Neural cell (in vitro differentiated cells): ENCODE measurements at regions not wholly inside any gene's neighbourhood (a gene's known extent, or its start where the extent isn't known, plus 50 kb on each side); places are given as distances from the start of the nearest gene placed in this dataset.

ENCODE experiments used
- H2AFZ ChIP-seq: fragments of 200-600, 300-800 bp; sonication (generic), shearing (Covaris generic); 2 replicates; pipeline ENCODE4 v1.6.0; 2014; ENCODE audit warnings: low read depth, mild to moderate bottlenecking, antibody characterized with exemption, low read length, moderate library complexity
- H3F3A ChIP-seq: fragments of 200-600 bp; shearing (Covaris generic); 2 replicates; pipeline ENCODE4 v1.6.1; 2016; ENCODE audit warnings: mild to moderate bottlenecking, moderate library complexity, mixed read lengths, antibody characterized with exemption, low read length; ENCODE audit not compliant: insufficient read depth, poor library complexity, severe bottlenecking
- H3K27ac ChIP-seq: fragments of 200-600, 300-800 bp; sonication (generic), shearing (Covaris generic); 2 replicates; pipeline ENCODE4 v1.5.1; 2014; ENCODE audit warnings: mild to moderate bottlenecking, low read length, moderate library complexity
- H3K27me3 ChIP-seq: fragments of 300-800, 200-600 bp; sonication (generic), shearing (Covaris generic); 2 replicates; pipeline ENCODE4 v1.6.0; 2014; ENCODE audit warnings: mild to moderate bottlenecking, low read depth, low read length, moderate library complexity; ENCODE audit not compliant: insufficient read depth
- H3K36me3 ChIP-seq: fragments of 300-800, 200-600 bp; sonication (generic), shearing (Covaris generic); 2 replicates; pipeline ENCODE4 v1.5.1; 2014; ENCODE audit warnings: mild to moderate bottlenecking, antibody characterized with exemption, low read length, moderate library complexity; ENCODE audit not compliant: insufficient read depth
- H3K4me2 ChIP-seq: fragments of 300-800, 200-600 bp; sonication (generic), shearing (Covaris generic); 2 replicates; pipeline ENCODE4 v1.6.0; 2014; ENCODE audit warnings: mild to moderate bottlenecking, low read length
- H3K4me3 ChIP-seq: fragments of 300-800, 200-600 bp; sonication (generic), shearing (Covaris generic); 2 replicates; pipeline ENCODE4 v1.5.1; 2014; ENCODE audit warnings: mild to moderate bottlenecking, low read length, moderate library complexity
- H3K79me2 ChIP-seq: fragments of 200-600 bp; shearing (Covaris generic); replicated peaks from 2 replicates; pipeline ENCODE4 v1.6.0; 2014; ENCODE audit warnings: mild to moderate bottlenecking, low read length, moderate library complexity; ENCODE audit not compliant: insufficient read depth
- H3K9ac ChIP-seq: fragments of 300-800, 200-600 bp; sonication (generic), shearing (Covaris generic); 2 replicates; pipeline ENCODE4 v1.6.1; 2016; ENCODE audit warnings: mild to moderate bottlenecking, low read length, mixed read lengths
- H3K9me2 ChIP-seq: fragments of 200-600 bp; shearing (Covaris generic); 2 replicates; pipeline ENCODE4 v1.6.1; 2016; ENCODE audit warnings: mild to moderate bottlenecking, low read length, mixed read lengths; ENCODE audit not compliant: insufficient read depth
- H3K9me3 ChIP-seq: fragments of 200-600, 300-800 bp; sonication (generic), shearing (Covaris generic); 2 replicates; pipeline ENCODE4 v1.6.1; 2016; ENCODE audit warnings: mild to moderate bottlenecking, mixed run types, low read length, moderate library complexity, mixed read lengths
- H4K20me1 ChIP-seq: fragments of 200-600 bp; shearing (Covaris generic); 2 replicates; pipeline ENCODE4 v1.6.1; 2016; ENCODE audit warnings: mild to moderate bottlenecking, mixed run types; ENCODE audit not compliant: insufficient read depth
- EP300 ChIP-seq: fragments of 450-650 bp; conservative IDR thresholded peaks from 2 replicates; pipeline ENCODE4 v1.6.1; 2014; ENCODE audit warnings: antibody characterized with exemption, mild to moderate bottlenecking, moderate library complexity; ENCODE audit not compliant: poor library complexity, severe bottlenecking
- EZH2 ChIP-seq: fragments of 200-600, 300-800 bp; shearing (Covaris generic), sonication (generic); IDR thresholded peaks from 2 replicates; pipeline ENCODE4 v1.6.1; 2014; ENCODE audit warnings: antibody characterized with exemption, low read length, borderline replicate concordance, mild to moderate bottlenecking; ENCODE audit not compliant: insufficient read depth, poor library complexity, severe bottlenecking
- MXI1 ChIP-seq: fragments of 450-650 bp; conservative IDR thresholded peaks from 2 replicates; pipeline ENCODE4 v1.6.1; 2014; ENCODE audit warnings: antibody characterized with exemption, mild to moderate bottlenecking; ENCODE audit not compliant: poor library complexity, severe bottlenecking
- POLR2AphosphoS5 ChIP-seq: IDR thresholded peaks from 2 replicates; pipeline ENCODE4 v1.6.1; 2012
- RAD21 ChIP-seq: fragments of 450-650 bp; conservative IDR thresholded peaks from 2 replicates; pipeline ENCODE4 v1.6.1; 2014; ENCODE audit warnings: antibody characterized with exemption, mild to moderate bottlenecking, moderate library complexity
- SMC3 ChIP-seq: fragments of 450-650 bp; conservative IDR thresholded peaks from 2 replicates; pipeline ENCODE4 v1.6.1; 2014; ENCODE audit warnings: antibody characterized with exemption, mild to moderate bottlenecking, moderate library complexity; ENCODE audit not compliant: poor library complexity
- TAF1 ChIP-seq: IDR thresholded peaks from 2 replicates; pipeline ENCODE4 v1.6.1; 2012; ENCODE audit warnings: low read depth
- TF ChIP-seq, protein P1 (sequence below): fragments of 450-650 bp; IDR thresholded peaks from 2 replicates; pipeline ENCODE4 v1.5.1; 2014; ENCODE audit warnings: antibody characterized with exemption, mild to moderate bottlenecking, moderate library complexity; ENCODE audit not compliant: poor library complexity, severe bottlenecking
- TF ChIP-seq, protein P2 (sequence below): IDR thresholded peaks from 2 replicates; pipeline ENCODE4 v1.6.1; 2012; ENCODE audit warnings: borderline replicate concordance

DNA sequence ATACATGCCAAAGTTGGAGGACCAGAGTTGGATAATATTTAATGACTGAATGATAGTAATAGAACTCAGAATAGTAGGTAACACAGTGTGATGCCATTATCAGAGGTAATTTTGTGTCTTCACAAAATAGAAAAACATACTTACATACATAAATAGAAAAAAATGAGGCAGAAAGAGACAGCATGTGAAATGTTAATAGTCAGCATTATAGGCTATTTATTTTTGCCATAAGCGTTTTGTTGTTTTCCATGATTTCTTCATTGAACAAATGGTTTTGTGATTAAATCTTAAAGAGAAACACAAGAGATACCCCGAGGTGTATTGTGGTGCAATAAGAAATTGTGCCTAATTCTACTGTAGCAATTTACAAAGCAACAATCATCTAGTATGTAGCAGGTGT, 626.3 kb downstream of the KCNJ2 start:
- Histone ChIP-seq H3K79me2 (no peaks in the 10 kb centered on the region), H2AFZ (no peak overlapping the region), H4K20me1 (no peaks in the 10 kb centered on the region), H3F3A (no peaks in the 10 kb centered on the region), H3K4me3 (no peak overlapping the region), H3K27me3 (no peaks in the 10 kb centered on the region), H3K9ac (no peak overlapping the region), H3K9me2 (no peaks in the 10 kb centered on the region), H3K4me2 (no peak overlapping the region), H3K9me3 (no peaks in the 10 kb centered on the region), H3K27ac (no peak overlapping the region), H3K36me3 (no peaks in the 10 kb centered on the region)
- no peak for TF ChIP-seq EP300
- TF ChIP-seq SMC3: no peak
- no peak for TF ChIP-seq EZH2
- no peak for TF ChIP-seq RAD21
- TF ChIP-seq MXI1: no peak
- TF ChIP-seq POLR2AphosphoS5: no peak
- TF ChIP-seq, protein P1, sequence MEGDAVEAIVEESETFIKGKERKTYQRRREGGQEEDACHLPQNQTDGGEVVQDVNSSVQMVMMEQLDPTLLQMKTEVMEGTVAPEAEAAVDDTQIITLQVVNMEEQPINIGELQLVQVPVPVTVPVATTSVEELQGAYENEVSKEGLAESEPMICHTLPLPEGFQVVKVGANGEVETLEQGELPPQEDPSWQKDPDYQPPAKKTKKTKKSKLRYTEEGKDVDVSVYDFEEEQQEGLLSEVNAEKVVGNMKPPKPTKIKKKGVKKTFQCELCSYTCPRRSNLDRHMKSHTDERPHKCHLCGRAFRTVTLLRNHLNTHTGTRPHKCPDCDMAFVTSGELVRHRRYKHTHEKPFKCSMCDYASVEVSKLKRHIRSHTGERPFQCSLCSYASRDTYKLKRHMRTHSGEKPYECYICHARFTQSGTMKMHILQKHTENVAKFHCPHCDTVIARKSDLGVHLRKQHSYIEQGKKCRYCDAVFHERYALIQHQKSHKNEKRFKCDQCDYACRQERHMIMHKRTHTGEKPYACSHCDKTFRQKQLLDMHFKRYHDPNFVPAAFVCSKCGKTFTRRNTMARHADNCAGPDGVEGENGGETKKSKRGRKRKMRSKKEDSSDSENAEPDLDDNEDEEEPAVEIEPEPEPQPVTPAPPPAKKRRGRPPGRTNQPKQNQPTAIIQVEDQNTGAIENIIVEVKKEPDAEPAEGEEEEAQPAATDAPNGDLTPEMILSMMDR: no peak
- TF ChIP-seq, protein P2, sequence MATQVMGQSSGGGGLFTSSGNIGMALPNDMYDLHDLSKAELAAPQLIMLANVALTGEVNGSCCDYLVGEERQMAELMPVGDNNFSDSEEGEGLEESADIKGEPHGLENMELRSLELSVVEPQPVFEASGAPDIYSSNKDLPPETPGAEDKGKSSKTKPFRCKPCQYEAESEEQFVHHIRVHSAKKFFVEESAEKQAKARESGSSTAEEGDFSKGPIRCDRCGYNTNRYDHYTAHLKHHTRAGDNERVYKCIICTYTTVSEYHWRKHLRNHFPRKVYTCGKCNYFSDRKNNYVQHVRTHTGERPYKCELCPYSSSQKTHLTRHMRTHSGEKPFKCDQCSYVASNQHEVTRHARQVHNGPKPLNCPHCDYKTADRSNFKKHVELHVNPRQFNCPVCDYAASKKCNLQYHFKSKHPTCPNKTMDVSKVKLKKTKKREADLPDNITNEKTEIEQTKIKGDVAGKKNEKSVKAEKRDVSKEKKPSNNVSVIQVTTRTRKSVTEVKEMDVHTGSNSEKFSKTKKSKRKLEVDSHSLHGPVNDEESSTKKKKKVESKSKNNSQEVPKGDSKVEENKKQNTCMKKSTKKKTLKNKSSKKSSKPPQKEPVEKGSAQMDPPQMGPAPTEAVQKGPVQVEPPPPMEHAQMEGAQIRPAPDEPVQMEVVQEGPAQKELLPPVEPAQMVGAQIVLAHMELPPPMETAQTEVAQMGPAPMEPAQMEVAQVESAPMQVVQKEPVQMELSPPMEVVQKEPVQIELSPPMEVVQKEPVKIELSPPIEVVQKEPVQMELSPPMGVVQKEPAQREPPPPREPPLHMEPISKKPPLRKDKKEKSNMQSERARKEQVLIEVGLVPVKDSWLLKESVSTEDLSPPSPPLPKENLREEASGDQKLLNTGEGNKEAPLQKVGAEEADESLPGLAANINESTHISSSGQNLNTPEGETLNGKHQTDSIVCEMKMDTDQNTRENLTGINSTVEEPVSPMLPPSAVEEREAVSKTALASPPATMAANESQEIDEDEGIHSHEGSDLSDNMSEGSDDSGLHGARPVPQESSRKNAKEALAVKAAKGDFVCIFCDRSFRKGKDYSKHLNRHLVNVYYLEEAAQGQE: no peak
- no peak for TF ChIP-seq TAF1

DNA sequence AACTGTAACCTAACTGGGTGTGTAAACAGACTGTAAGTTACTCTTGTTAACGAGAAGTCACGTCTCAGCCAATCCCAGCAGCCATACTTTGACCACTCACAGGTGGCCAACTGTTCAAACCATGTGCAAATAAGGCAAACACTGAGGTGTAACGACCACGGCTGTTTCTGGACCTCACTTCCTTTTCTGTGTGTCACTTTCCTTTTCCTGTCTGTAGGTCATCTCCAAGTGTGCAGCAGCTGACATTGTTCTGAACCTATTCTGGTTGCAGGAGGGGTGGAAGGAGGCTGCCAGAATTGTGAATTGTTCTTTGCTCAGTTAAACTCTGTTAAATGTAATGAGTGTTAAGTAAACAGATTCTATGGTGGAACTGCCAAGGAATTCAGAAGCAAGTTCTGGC, 627.4 kb downstream of the KCNJ2 start:
- Histone ChIP-seq H3K27ac (no peak overlapping the region), H3K9me3 (no peaks in the 10 kb centered on the region), H3K4me3 (no peak overlapping the region), H3K9ac (no peak overlapping the region), H3K27me3 (no peaks in the 10 kb centered on the region), H3K9me2 (no peaks in the 10 kb centered on the region), H3K79me2 (no peaks in the 10 kb centered on the region), H4K20me1 (no peaks in the 10 kb centered on the region), H3K4me2 (no peak overlapping the region), H3F3A (no peaks in the 10 kb centered on the region), H2AFZ (no peak overlapping the region), H3K36me3 (no peaks in the 10 kb centered on the region)
- no peak for TF ChIP-seq EZH2
- no peak for TF ChIP-seq POLR2AphosphoS5
- TF ChIP-seq, protein P2: no peak
- TF ChIP-seq EP300: no peak
- TF ChIP-seq TAF1: no peak
- TF ChIP-seq SMC3: no peak
- TF ChIP-seq MXI1: no peak
- TF ChIP-seq RAD21: no peak
- TF ChIP-seq, protein P1: no peak
